WERI-Rb-1 (cell line): ENCODE measurements at regions not wholly inside any gene's neighbourhood (a gene's known extent, or its start where the extent isn't known, plus 50 kb on each side); places are given as distances from the start of the nearest gene placed in this dataset.

ENCODE experiments used
- DNase-seq: peaks from one replicate; pipeline ENCODE4 v3.0.0-alpha.2; 2020
- H3K27ac ChIP-seq: fragments of 250-450 bp; sonication (Bioruptor Pico); 2 replicates; pipeline ENCODE4 v1.5.1; 2020; ENCODE audit warnings: mild to moderate bottlenecking, moderate library complexity
- H3K27me3 ChIP-seq: fragments of 250-450 bp; sonication (Bioruptor Pico); 2 replicates; pipeline ENCODE4 v1.5.1; 2021; ENCODE audit warnings: mild to moderate bottlenecking, low read depth, moderate library complexity; ENCODE audit not compliant: insufficient read depth, severe bottlenecking
- H3K36me3 ChIP-seq: fragments of 250-450 bp; sonication (Bioruptor Pico); 2 replicates; pipeline ENCODE4 v1.5.1; 2020; ENCODE audit warnings: mild to moderate bottlenecking, moderate library complexity
- H3K4me3 ChIP-seq: 2 replicates; pipeline ENCODE4 v1.5.1; 2011; ENCODE audit warnings: low read depth, mild to moderate bottlenecking, control low read depth, low read length
- H3K9me3 ChIP-seq: fragments of 250-450 bp; sonication (Bioruptor Pico); 2 replicates; pipeline ENCODE4 v1.5.1; 2021; ENCODE audit warnings: mild to moderate bottlenecking, moderate library complexity; ENCODE audit not compliant: severe bottlenecking
- CTCF ChIP-seq: IDR thresholded peaks from 2 replicates; pipeline ENCODE4 v1.5.1; 2011; ENCODE audit warnings: low read depth, mild to moderate bottlenecking, control low read depth, inconsistent platforms, low read length

- peaks cover 42% of the 10 kb centered on the region for H3K27me3 ChIP-seq
- H3K9me3 ChIP-seq = peaks cover 5% of the 10 kb centered on the region
These were observed 58.2 kb downstream of the ESM1 start for GRCh38 chr5:54927097-54927746.

GRCh38 chr5:54924487-54924886 is 60.9 kb downstream of the ESM1 start:
- no peak for TF ChIP-seq CTCF
- Histone ChIP-seq H3K27ac (no peak overlapping the region), H3K27me3 (peaks cover 14% of the 10 kb centered on the region), H3K4me3 (no peak overlapping the region), H3K36me3 (no peaks in the 10 kb centered on the region), H3K9me3 (peaks cover 5% of the 10 kb centered on the region)
- DNase-seq = no peak

More at GRCh38 chr5:54927097-54927746, 58.2 kb downstream of the ESM1 start:
- no peak for DNase-seq
- Histone ChIP-seq H3K27ac (no peak overlapping the region), H3K36me3 (no peaks in the 10 kb centered on the region), H3K4me3 (no peak overlapping the region)
- TF ChIP-seq CTCF = no peak

GRCh38 chr5:54917323-54917722 is 68.1 kb downstream of the ESM1 start:
- H3K36me3 ChIP-seq = no peaks in the 10 kb centered on the region
- no peaks in the 10 kb centered on the region for H3K9me3 ChIP-seq
- DNase-seq = no peak
- no peak overlapping the region for H3K27ac ChIP-seq
- no peak overlapping the region for H3K4me3 ChIP-seq
- H3K27me3 ChIP-seq = peaks cover 20% of the 10 kb centered on the region
- no peak for TF ChIP-seq CTCF

- DNase-seq = no peak
These were observed 69.8 kb downstream of the ESM1 start for GRCh38 chr5:54915466-54916027.

GRCh38 chr5:54912021-54912420 is 73.4 kb downstream of the ESM1 start:
- Histone ChIP-seq H3K4me3 (no peak overlapping the region), H3K27me3 (peaks cover 24% of the 10 kb centered on the region), H3K36me3 (no peaks in the 10 kb centered on the region), H3K27ac (no peak overlapping the region), H3K9me3 (no peaks in the 10 kb centered on the region)
- no peak for DNase-seq
- TF ChIP-seq CTCF = no peak

More at GRCh38 chr5:54915466-54916027, 69.8 kb downstream of the ESM1 start:
- no peaks in the 10 kb centered on the region for H3K36me3 ChIP-seq
- no peak overlapping the region for H3K27ac ChIP-seq
- peaks cover 20% of the 10 kb centered on the region for H3K27me3 ChIP-seq
- H3K9me3 ChIP-seq = no peaks in the 10 kb centered on the region
- TF ChIP-seq CTCF = no peak
- H3K4me3 ChIP-seq = no peak overlapping the region
